Keratinocyte (primary cell): ENCODE measurements at regions not wholly inside any gene's neighbourhood (a gene's known extent, or its start where the extent isn't known, plus 50 kb on each side); places are given as distances from the start of the nearest gene placed in this dataset.

Source experiments
- DNase-seq: peaks from one replicate; pipeline ENCODE4 v3.0.0-alpha.2; 2011; ENCODE audit warnings: low read depth, missing footprints, low spot score
- FAIRE-seq: peaks from 2 replicates; lab custom pipeline; 2011; peaks lifted over from hg19 to GRCh38; lab: Jason Lieb, UNC
- H2AFZ ChIP-seq: 2 replicates; pipeline ENCODE4 v1.6.0; 2012; ENCODE audit warnings: low read length, control low read depth, inconsistent platforms; ENCODE audit not compliant: control insufficient read depth
- H3K27ac ChIP-seq: 2 replicates; pipeline ENCODE4 v1.5.1; 2011; ENCODE audit warnings: low read length; ENCODE audit not compliant: control insufficient read depth, insufficient read depth
- H3K27me3 ChIP-seq: 3 replicates; pipeline ENCODE4 v1.6.0; 2011; ENCODE audit warnings: low read length; ENCODE audit not compliant: control insufficient read depth, insufficient read depth; ENCODE audit errors: extremely low read depth
- H3K36me3 ChIP-seq, 2 experiments: 2 replicates in 1 of 2; 3 replicates in 1 of 2; pipeline ENCODE4 v1.5.1; 2011; ENCODE audit warnings: low read length in 2 of 2, mild to moderate bottlenecking in 1 of 2; ENCODE audit not compliant: control insufficient read depth in 2 of 2, insufficient read depth in 2 of 2; ENCODE audit errors: extremely low read depth in 1 of 2
- H3K4me1 ChIP-seq: 3 replicates; pipeline ENCODE4 v1.5.1; 2011; ENCODE audit warnings: low read length; ENCODE audit not compliant: control insufficient read depth, insufficient read depth; ENCODE audit errors: extremely low read depth
- H3K4me2 ChIP-seq: 3 replicates; pipeline ENCODE4 v1.6.0; 2011; ENCODE audit warnings: low read depth, low read length; ENCODE audit not compliant: control insufficient read depth, insufficient read depth; ENCODE audit errors: extremely low read depth
- H3K4me3 ChIP-seq, 3 experiments: fragments of 200-600 bp in 1 of 3; sonication (generic) in 1 of 3; 2 replicates in 2 of 3; 3 replicates in 1 of 3; pipeline ENCODE4 v1.5.1; 2011 to 2016; ENCODE audit warnings: low read length in 3 of 3, mild to moderate bottlenecking in 3 of 3, control low read depth in 2 of 3, inconsistent platforms in 1 of 3, low read depth in 1 of 3, mixed read lengths in 1 of 3, mixed run types in 1 of 3, moderate library complexity in 1 of 3; ENCODE audit not compliant: control insufficient read depth in 2 of 3, insufficient read depth in 2 of 3; ENCODE audit errors: extremely low read depth in 1 of 3
- H3K79me2 ChIP-seq: 2 replicates; pipeline ENCODE4 v1.6.0; 2012; ENCODE audit warnings: low read length; ENCODE audit not compliant: control insufficient read depth, insufficient read depth
- H3K9ac ChIP-seq: 3 replicates; pipeline ENCODE4 v1.6.0; 2011; ENCODE audit warnings: low read length; ENCODE audit not compliant: control insufficient read depth, insufficient read depth; ENCODE audit errors: extremely low read depth
- H3K9me1 ChIP-seq: 3 replicates; pipeline ENCODE4 v1.6.0; 2011; ENCODE audit warnings: low read length; ENCODE audit not compliant: control insufficient read depth, insufficient read depth; ENCODE audit errors: extremely low read depth
- H3K9me3 ChIP-seq: 2 replicates; pipeline ENCODE4 v1.5.1; 2012; ENCODE audit warnings: low read depth, low read length; ENCODE audit not compliant: control insufficient read depth
- H4K20me1 ChIP-seq: 3 replicates; pipeline ENCODE4 v1.6.0; 2011; ENCODE audit warnings: low read length; ENCODE audit not compliant: control insufficient read depth, insufficient read depth; ENCODE audit errors: extremely low read depth
- CTCF ChIP-seq, 3 experiments: IDR thresholded peaks in 1 of 3; conservative IDR thresholded peaks in 1 of 3; optimal IDR thresholded peaks in 1 of 3; 2 replicates in 2 of 3; 3 replicates in 1 of 3; pipeline versions ENCODE3 to v1.5.1; 2011; ENCODE audit warnings: low read length in 3 of 3, mild to moderate bottlenecking in 3 of 3, moderate library complexity in 2 of 3, control low read depth in 1 of 3, inconsistent platforms in 1 of 3; ENCODE audit not compliant: insufficient read depth in 2 of 3; ENCODE audit errors: extremely low read depth in 1 of 3
- EZH2 ChIP-seq: IDR thresholded peaks from one replicate; pipeline ENCODE4 v1.6.1; 2012; ENCODE audit warnings: inconsistent platforms, mild to moderate bottlenecking, low read length, moderate library complexity
- dilution Hi-C: fragments of 300-500 bp; cut with MboI; formaldehyde crosslinking; loops from one replicate; pipeline ENCODE4 v1.7.0; 2020; ENCODE audit warnings: low sequenced_read_pairs; ENCODE audit not compliant: extremely low pct_ligation_motif_present

GRCh38 chr3:109963831-109964230 is 626.5 kb upstream of the DPPA4 start:
- H4K20me1 ChIP-seq: no peaks in the 10 kb centered on the region
- H3K27ac ChIP-seq: no peak overlapping the region
- H3K36me3 ChIP-seq: no peaks in the 10 kb centered on the region
- no peak overlapping the region for H3K4me3 ChIP-seq
- no peaks in the 10 kb centered on the region for H3K9me3 ChIP-seq
- H2AFZ ChIP-seq: no peak overlapping the region
- no peaks in the 10 kb centered on the region for H3K9me1 ChIP-seq
- H3K4me1 ChIP-seq: no peaks in the 10 kb centered on the region
- H3K9ac ChIP-seq: no peak overlapping the region
- H3K79me2 ChIP-seq: no peaks in the 10 kb centered on the region
- no peak for FAIRE-seq
- no peak for DNase-seq
- no peak overlapping the region for H3K4me2 ChIP-seq
- TF ChIP-seq CTCF (optimal IDR thresholded peaks at IDR 0.05 in 1 of 3, IDR thresholded peaks at IDR 0.05 in 1 of 3, conservative IDR thresholded peaks at IDR 0.05 in 1 of 3; ENCODE audit: extremely low read depth in 1 of 3, insufficient read depth in 2 of 3, low read length in 3 of 3) (no peak), EZH2 (no peak)
- no peaks in the 10 kb centered on the region for H3K27me3 ChIP-seq
- dilution Hi-C loops: no loop called here

- no peak for TF ChIP-seq EZH2
- TF ChIP-seq CTCF (optimal IDR thresholded peaks at IDR 0.05 in 1 of 3, IDR thresholded peaks at IDR 0.05 in 1 of 3, conservative IDR thresholded peaks at IDR 0.05 in 1 of 3; ENCODE audit: extremely low read depth in 1 of 3, insufficient read depth in 2 of 3, low read length in 3 of 3): no peak
- Histone ChIP-seq H3K79me2 (no peaks in the 10 kb centered on the region), H3K27me3 (no peaks in the 10 kb centered on the region), H3K9me3 (no peaks in the 10 kb centered on the region), H3K9me1 (no peaks in the 10 kb centered on the region), H3K9ac (no peak overlapping the region), H3K27ac (no peak overlapping the region), H2AFZ (no peak overlapping the region), H3K4me3 (no peak overlapping the region), H4K20me1 (no peaks in the 10 kb centered on the region), H3K36me3 (no peaks in the 10 kb centered on the region), H3K4me2 (no peak overlapping the region), H3K4me1 (no peaks in the 10 kb centered on the region)
- dilution Hi-C loops: no loop called here
- FAIRE-seq (no peak), DNase-seq (no peak)
Measured at GRCh38 chr3:109973733-109974132, 636.4 kb upstream of the DPPA4 start.
